ENCODE measurements at regions not wholly inside any gene's neighbourhood (a gene's known extent, or its start where the extent isn't known, plus 50 kb on each side); places are given as distances from the start of the nearest gene placed in this dataset.
"Not testable (repeated sequence)": the region's sequence is repeated elsewhere in the genome, so short reads cannot be mapped to it uniquely, and the experiment has no call there.

DNA sequence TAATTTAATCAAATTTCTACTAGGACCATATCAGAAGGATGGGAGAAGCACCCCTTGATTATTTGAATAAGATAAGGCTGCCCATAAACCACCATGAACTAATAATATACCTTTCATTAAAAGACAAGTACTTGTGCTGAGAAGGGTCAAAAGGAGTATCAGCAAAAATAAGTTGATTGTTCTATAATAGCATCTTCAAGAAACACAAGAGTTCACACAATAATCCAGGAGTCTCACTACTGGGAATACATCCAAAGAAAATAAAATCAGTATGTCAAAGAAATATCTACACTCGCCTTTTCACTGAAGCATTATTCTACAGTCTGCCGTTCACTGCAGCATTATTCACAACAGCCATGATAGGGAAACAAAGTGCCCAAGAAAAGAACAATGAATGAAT lies 1310.1 kb upstream of the PCDH9 start:
- no peaks in the 10 kb centered on the region for H3K4me1 Mint-ChIP-seq
- no peak overlapping the region for H3K4me3 Mint-ChIP-seq
- DNase-seq (no peak), ATAC-seq (no peak)
- POLR2A ChIA-PET, result no interaction called here
- CTCF ChIA-PET, result no interaction called here
- no peak overlapping the region for H3K27ac Mint-ChIP-seq
- no peaks in the 10 kb centered on the region for H3K36me3 Mint-ChIP-seq (ENCODE audit: low read depth)
- H3K9me3 Mint-ChIP-seq (ENCODE audit: low read depth), result peaks cover 9% of the 10 kb centered on the region
- no peaks in the 10 kb centered on the region for H3K27me3 Mint-ChIP-seq
- intact Hi-C loops (cut with DNase I, micrococcal nuclease), result no loop called here

DNA sequence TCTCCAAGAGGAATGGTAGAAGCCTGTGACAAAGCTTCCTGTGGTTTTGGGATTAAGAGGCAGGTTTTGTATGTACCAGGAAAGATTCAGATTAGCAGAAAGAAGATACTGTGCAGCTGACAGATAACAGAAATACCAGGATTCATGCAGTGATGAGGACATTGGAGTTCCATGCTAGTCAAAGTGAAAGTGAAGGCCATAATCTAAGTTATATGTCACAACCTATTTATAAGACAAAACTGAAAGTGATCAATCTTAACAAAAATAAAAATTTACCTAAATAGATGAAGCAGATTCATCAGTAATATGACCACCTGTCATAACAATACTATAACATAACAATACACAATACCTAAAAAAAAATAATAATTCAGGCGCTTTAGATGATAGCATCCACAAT lies 1305.2 kb upstream of the PCDH9 start:
- Mint-ChIP-seq H3K27ac (no peak overlapping the region), H3K4me3 (no peak overlapping the region)
- CTCF ChIA-PET, result no interaction called here

DNA sequence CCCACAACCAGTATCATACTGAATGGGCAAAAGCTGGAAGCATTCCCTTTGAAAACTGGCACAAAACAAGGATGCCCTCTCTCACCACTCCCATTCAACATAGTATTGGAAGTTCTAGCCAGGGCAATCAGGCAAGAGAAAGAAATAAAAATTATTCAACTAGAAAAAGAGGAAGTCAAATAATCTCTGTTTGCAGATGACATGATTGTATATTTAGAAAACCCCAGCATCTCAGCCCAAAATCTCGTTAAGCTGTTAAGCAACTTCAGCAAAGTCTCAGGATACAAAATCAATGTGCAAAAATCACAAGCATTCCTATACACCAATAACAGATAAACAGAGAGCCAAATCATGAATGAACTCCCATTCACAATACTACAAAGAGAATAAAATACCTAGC lies 1297.0 kb upstream of the PCDH9 start:
- intact Hi-C loops (cut with DNase I, micrococcal nuclease); POLR2A ChIA-PET; DNase-seq; H3K4me1 Mint-ChIP-seq; CTCF ChIA-PET; H3K4me3 Mint-ChIP-seq; H3K27ac Mint-ChIP-seq; H3K36me3 Mint-ChIP-seq (ENCODE audit: low read depth); H3K27me3 Mint-ChIP-seq; ATAC-seq: not testable (repeated sequence)
- H3K9me3 Mint-ChIP-seq (ENCODE audit: low read depth), result peaks cover 40% of the 10 kb centered on the region

More for the DNA sequence above, 1305.2 kb upstream of the PCDH9 start:
- H3K36me3 Mint-ChIP-seq (ENCODE audit: low read depth), result no peaks in the 10 kb centered on the region
- intact Hi-C loops (cut with DNase I, micrococcal nuclease), result no loop called here
- DNase-seq (no peak), ATAC-seq (no peak)
- POLR2A ChIA-PET, result no interaction called here
- no peaks in the 10 kb centered on the region for H3K27me3 Mint-ChIP-seq
- no peaks in the 10 kb centered on the region for H3K4me1 Mint-ChIP-seq
- peaks cover 7% of the 10 kb centered on the region for H3K9me3 Mint-ChIP-seq (ENCODE audit: low read depth)

DNA sequence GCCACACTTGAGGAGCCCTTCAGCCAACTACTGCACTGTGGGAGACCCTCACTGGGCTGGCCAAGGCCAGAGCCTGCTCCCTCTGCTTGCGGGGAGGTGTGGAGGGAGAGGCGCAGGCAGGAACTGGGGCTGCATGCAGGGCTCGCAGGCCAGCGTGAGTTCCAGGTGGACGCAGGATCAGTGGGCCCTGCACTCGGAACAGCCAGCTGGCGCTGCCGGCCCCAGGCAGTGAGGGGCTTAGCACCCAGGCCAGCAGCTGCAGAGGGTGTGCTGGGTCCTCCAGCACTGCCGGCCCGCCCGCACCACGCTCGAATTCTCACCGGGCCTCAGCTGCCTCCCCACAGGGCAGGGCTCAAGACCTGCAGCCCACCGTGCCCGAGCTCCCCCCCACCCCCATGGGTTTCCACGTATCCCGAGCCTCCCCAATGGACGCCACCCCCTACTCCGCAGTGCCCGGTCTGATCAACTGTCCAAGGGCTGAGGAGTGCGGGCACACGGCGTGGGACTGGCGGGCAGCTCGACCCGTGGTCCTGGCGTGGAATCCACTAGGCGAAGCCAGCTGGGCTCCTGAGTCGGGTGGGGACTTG lies 1293.8 kb upstream of the PCDH9 start:
- POLR2A ChIA-PET, result no interaction called here
- Mint-ChIP-seq H3K9me3 (ENCODE audit: low read depth) (peaks cover 44% of the 10 kb centered on the region), H3K4me1 (no peaks in the 10 kb centered on the region), H3K36me3 (ENCODE audit: low read depth) (peaks cover 1% of the 10 kb centered on the region), H3K27me3 (no peaks in the 10 kb centered on the region), H3K4me3 (no peak overlapping the region), H3K27ac (no peak overlapping the region)
- DNase-seq, result no peak
- ATAC-seq, result no peak
- intact Hi-C loops (cut with DNase I, micrococcal nuclease), result no loop called here
- CTCF ChIA-PET, result no interaction called here

- no peak overlapping the region for H3K4me3 Mint-ChIP-seq
- H3K27me3 Mint-ChIP-seq, result no peaks in the 10 kb centered on the region
- ATAC-seq, result no peak
- no peak overlapping the region for H3K27ac Mint-ChIP-seq
- POLR2A ChIA-PET, result no interaction called here
- intact Hi-C loops (cut with DNase I, micrococcal nuclease), result no loop called here
- H3K9me3 Mint-ChIP-seq (ENCODE audit: low read depth), result peaks cover 40% of the 10 kb centered on the region
- CTCF ChIA-PET, result no interaction called here
- no peaks in the 10 kb centered on the region for H3K4me1 Mint-ChIP-seq
- DNase-seq, result no peak
- peaks cover 1% of the 10 kb centered on the region for H3K36me3 Mint-ChIP-seq (ENCODE audit: low read depth)
These were observed 1292.0 kb upstream of the PCDH9 start for GRCh38 chr13:68522184-68522583.

DNA sequence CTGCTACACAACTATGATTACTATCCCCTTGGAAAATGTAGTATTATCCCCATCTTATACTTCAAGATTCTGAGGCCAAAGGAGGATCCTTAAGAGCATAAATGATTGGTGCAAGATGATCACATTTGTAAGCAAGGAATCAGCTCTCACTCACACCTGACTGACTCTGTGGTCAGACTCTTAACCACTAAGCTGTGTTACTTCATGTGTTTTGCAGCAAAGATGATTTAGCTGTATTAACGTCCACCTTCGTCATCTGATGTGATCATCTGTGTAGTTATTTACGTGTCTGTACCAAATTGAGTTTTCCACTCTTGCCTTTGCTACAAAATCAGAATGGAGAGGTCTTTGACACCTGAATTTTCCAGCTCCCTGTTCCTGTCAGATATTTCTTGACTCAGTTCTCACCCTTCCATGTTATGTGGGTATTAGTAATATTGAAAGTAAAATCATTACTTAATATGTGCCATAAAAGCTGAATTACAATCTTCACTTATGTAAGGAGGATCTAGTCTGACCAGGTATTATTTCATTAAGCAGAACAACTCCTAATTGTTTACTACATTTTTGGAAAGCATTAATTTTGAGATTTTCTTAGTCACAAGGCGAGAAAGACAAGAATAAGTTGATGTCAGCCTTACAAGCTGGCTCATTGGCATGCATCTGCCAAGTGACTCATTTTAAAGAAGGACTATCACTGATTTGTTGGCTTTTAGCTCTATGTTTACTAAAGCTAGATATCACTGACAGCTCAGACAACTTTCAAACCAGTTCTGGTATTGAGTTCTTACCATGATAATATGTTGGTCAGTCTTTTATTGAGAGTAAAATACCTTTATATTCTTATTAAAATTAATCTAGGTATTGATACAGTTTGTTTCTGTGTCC lies 1279.8 kb upstream of the PCDH9 start:
- Mint-ChIP-seq H3K27me3 (no peaks in the 10 kb centered on the region), H3K9me3 (ENCODE audit: low read depth) (peaks cover 13% of the 10 kb centered on the region), H3K27ac (no peak overlapping the region), H3K36me3 (ENCODE audit: low read depth) (no peaks in the 10 kb centered on the region), H3K4me3 (no peak overlapping the region), H3K4me1 (no peaks in the 10 kb centered on the region)
- ChIA-PET CTCF (no interaction called here), POLR2A (no interaction called here)
- no peak for DNase-seq
- intact Hi-C loops (cut with DNase I, micrococcal nuclease), result no loop called here
- ATAC-seq, result no peak

GRCh38 chr13:68506888-68507551 lies 1276.9 kb upstream of the PCDH9 start:
- Mint-ChIP-seq H3K4me1 (no peaks in the 10 kb centered on the region), H3K36me3 (ENCODE audit: low read depth) (no peaks in the 10 kb centered on the region), H3K27ac (no peak overlapping the region), H3K27me3 (no peaks in the 10 kb centered on the region), H3K9me3 (ENCODE audit: low read depth) (peaks cover 9% of the 10 kb centered on the region), H3K4me3 (no peak overlapping the region)
- CTCF ChIA-PET, result no interaction called here
- ATAC-seq (no peak), DNase-seq (no peak)
- POLR2A ChIA-PET, result no interaction called here
- intact Hi-C loops (cut with DNase I, micrococcal nuclease), result no loop called here

- Mint-ChIP-seq H3K27ac (no peak overlapping the region), H3K4me3 (no peak overlapping the region), H3K27me3 (no peaks in the 10 kb centered on the region), H3K9me3 (ENCODE audit: low read depth) (peaks cover 17% of the 10 kb centered on the region), H3K4me1 (no peaks in the 10 kb centered on the region), H3K36me3 (ENCODE audit: low read depth) (no peaks in the 10 kb centered on the region)
- POLR2A ChIA-PET, result no interaction called here
- ATAC-seq (no peak), DNase-seq (no peak)
- CTCF ChIA-PET, result no interaction called here
- intact Hi-C loops (cut with DNase I, micrococcal nuclease), result no loop called here
These were observed 1260.5 kb upstream of the PCDH9 start for GRCh38 chr13:68490594-68490993.

DNA sequence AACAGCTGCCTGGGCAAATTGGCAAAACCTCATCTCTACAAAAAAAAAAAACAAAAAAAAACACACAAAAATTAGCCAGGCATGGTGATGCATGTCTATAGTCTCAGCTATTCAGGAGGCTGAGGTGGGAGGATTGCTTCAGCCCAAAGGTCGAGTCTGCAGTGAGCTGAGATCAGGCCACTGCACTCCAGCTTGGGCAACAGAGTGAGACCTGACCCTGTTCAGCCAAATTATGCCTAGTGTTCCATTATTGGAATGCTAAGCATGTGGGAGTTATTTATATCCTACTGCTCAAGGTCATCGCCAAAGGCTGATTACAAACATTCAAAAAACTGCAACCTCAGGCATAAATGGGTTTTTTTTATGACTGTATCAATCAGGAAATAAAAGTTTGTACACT lies 1251.0 kb upstream of the PCDH9 start:
- ChIA-PET POLR2A (no interaction called here), CTCF (no interaction called here)
- Mint-ChIP-seq H3K36me3 (ENCODE audit: low read depth) (no peaks in the 10 kb centered on the region), H3K9me3 (ENCODE audit: low read depth) (no peaks in the 10 kb centered on the region), H3K27ac (no peak overlapping the region), H3K4me3 (no peak overlapping the region), H3K4me1 (no peaks in the 10 kb centered on the region), H3K27me3 (no peaks in the 10 kb centered on the region)
- ATAC-seq, result no peak
- intact Hi-C loops (cut with DNase I, micrococcal nuclease), result no loop called here
- DNase-seq, result no peak

DNA sequence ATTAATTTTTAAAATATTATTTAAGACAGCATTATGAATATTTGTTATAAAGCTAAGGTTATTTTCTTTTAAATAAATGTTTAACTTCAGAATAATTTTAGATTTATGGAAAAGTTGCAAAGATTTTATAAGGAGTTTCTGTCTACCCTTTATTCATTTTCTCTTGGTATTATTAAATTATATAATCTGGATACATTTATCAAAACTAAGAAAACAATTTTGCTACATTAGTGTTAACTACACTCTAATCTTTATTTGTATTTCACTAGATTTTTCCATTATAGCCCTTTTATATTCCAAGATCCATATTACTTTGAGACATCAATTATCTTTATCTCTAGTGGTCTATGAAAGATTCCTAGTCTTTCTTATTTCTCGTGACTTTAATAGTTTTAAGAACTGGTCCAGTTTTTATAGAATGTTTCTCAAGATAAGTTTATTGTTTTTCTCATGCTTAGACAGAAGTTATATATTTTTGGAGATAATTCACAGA lies 1243.7 kb upstream of the PCDH9 start:
- POLR2A ChIA-PET, result no interaction called here
- H3K4me3 Mint-ChIP-seq, result no peak overlapping the region
- H3K4me1 Mint-ChIP-seq, result no peaks in the 10 kb centered on the region
- CTCF ChIA-PET, result no interaction called here
- intact Hi-C loops (cut with DNase I, micrococcal nuclease), result no loop called here
- H3K9me3 Mint-ChIP-seq (ENCODE audit: low read depth), result peaks cover 5% of the 10 kb centered on the region
- DNase-seq, result no peak
- no peak overlapping the region for H3K27ac Mint-ChIP-seq
- H3K36me3 Mint-ChIP-seq (ENCODE audit: low read depth), result no peaks in the 10 kb centered on the region
- H3K27me3 Mint-ChIP-seq, result no peaks in the 10 kb centered on the region
- no peak for ATAC-seq

- ChIA-PET POLR2A (no interaction called here), CTCF (no interaction called here)
- no peak overlapping the region for H3K4me3 Mint-ChIP-seq
- no peak overlapping the region for H3K27ac Mint-ChIP-seq
- intact Hi-C loops (cut with DNase I, micrococcal nuclease), result no loop called here
- no peaks in the 10 kb centered on the region for H3K27me3 Mint-ChIP-seq
- no peaks in the 10 kb centered on the region for H3K36me3 Mint-ChIP-seq (ENCODE audit: low read depth)
- DNase-seq (no peak), ATAC-seq (no peak)
- no peaks in the 10 kb centered on the region for H3K4me1 Mint-ChIP-seq
- H3K9me3 Mint-ChIP-seq (ENCODE audit: low read depth), result peaks cover 21% of the 10 kb centered on the region
These were observed 1237.0 kb upstream of the PCDH9 start for GRCh38 chr13:68467160-68467559.

GRCh38 chr13:68440874-68441273 lies 1210.7 kb upstream of the PCDH9 start:
- no peaks in the 10 kb centered on the region for H3K4me1 Mint-ChIP-seq
- ATAC-seq (no peak), DNase-seq (no peak)
- intact Hi-C loops (cut with DNase I, micrococcal nuclease), result no loop called here
- peaks cover 9% of the 10 kb centered on the region for H3K9me3 Mint-ChIP-seq (ENCODE audit: low read depth)
- POLR2A ChIA-PET, result no interaction called here
- no peaks in the 10 kb centered on the region for H3K36me3 Mint-ChIP-seq (ENCODE audit: low read depth)
- CTCF ChIA-PET, result no interaction called here
- H3K27me3 Mint-ChIP-seq, result no peaks in the 10 kb centered on the region
- H3K27ac Mint-ChIP-seq, result no peak overlapping the region
- H3K4me3 Mint-ChIP-seq, result no peak overlapping the region

Data from activated CD4-positive, alpha-beta T cell treated with anti-CD3 and anti-CD28 coated beads for 36 hours (primary cell).